Upper lobe of left lung (tissue), 4 donors: ENCODE measurements at regions not wholly inside any gene's neighbourhood (a gene's known extent, or its start where the extent isn't known, plus 50 kb on each side); places are given as distances from the start of the nearest gene placed in this dataset.

ENCODE experiments used
- CTCF ChIP-seq, 6 experiments: fragments of 450-650 bp in 4 of 6; fragments of 200-600 bp in 2 of 6; sonication (generic) in 2 of 6; IDR thresholded peaks; one replicate each; pipeline ENCODE4 v1.5.1; 2016 to 2019; ENCODE audit warnings: antibody characterized with exemption in 6 of 6
- EP300 ChIP-seq, 4 donors: sonication (generic); formaldehyde crosslinking; IDR thresholded peaks; one replicate each; pipeline ENCODE4 v1.5.1; 2017; ENCODE audit warnings: antibody characterized with exemption in 4 of 4, control low read depth in 2 of 4
- POLR2A ChIP-seq, 4 donors: fragments of 450-650 bp; IDR thresholded peaks; one replicate each; pipeline ENCODE4 v1.5.1; 2016 to 2017; ENCODE audit warnings: antibody characterized with exemption in 4 of 4, mild to moderate bottlenecking in 2 of 4
- POLR2AphosphoS5 ChIP-seq, 2 donors: sonication (generic); formaldehyde crosslinking; IDR thresholded peaks; one replicate each; pipeline ENCODE4 v1.5.1; 2017; ENCODE audit warnings: antibody characterized with exemption in 2 of 2

GRCh38 chr3:190718671-190719070, 143.8 kb downstream of the GMNC start:
- TF ChIP-seq CTCF (IDR thresholded peaks at IDR 0.05) (no peak), POLR2A (IDR thresholded peaks at IDR 0.05) (no peak), EP300 (IDR thresholded peaks at IDR 0.05) (no peak), POLR2AphosphoS5 (IDR thresholded peaks at IDR 0.05) (no peak)
